ENCODE measurements at regions not wholly inside any gene's neighbourhood (a gene's known extent, or its start where the extent isn't known, plus 50 kb on each side); places are given as distances from the start of the nearest gene placed in this dataset.

GRCh38 chr1:195294911-195295310 is 1313.3 kb downstream of the KCNT2 start:
- TF ChIP-seq CTCF (conservative IDR thresholded peaks at IDR 0.05; ENCODE audit: low read length) = no peak
- TF ChIP-seq EZH2phosphoT487 (IDR thresholded peaks at IDR 0.05; ENCODE audit: borderline replicate concordance, low read depth, low read length) = no peak
